IgD-negative memory B cell (primary cell): ENCODE measurements at regions not wholly inside any gene's neighbourhood (a gene's known extent, or its start where the extent isn't known, plus 50 kb on each side); places are given as distances from the start of the nearest gene placed in this dataset.

Experiments used
- H3K27ac Mint-ChIP-seq, 3 donors: one replicate each; pipeline ENCODE4 v1.8.0; 2020 to 2022; ENCODE audit warnings: mild to moderate bottlenecking in 3 of 3, mixed read lengths in 3 of 3, moderate library complexity in 1 of 3
- H3K27me3 Mint-ChIP-seq: one replicate; pipeline ENCODE4 v1.8.0; 2021; ENCODE audit warnings: mixed read lengths
- H3K36me3 Mint-ChIP-seq: one replicate; pipeline ENCODE4 v1.8.0; 2020; ENCODE audit warnings: mild to moderate bottlenecking, mixed read lengths
- H3K4me1 Mint-ChIP-seq, 3 donors: one replicate each; pipeline ENCODE4 v1.8.0; 2020 to 2022; ENCODE audit warnings: mixed read lengths in 3 of 3, mild to moderate bottlenecking in 1 of 3
- H3K4me3 Mint-ChIP-seq, 4 donors: one replicate each; pipeline ENCODE4 v1.8.0; 2020 to 2022; ENCODE audit warnings: mild to moderate bottlenecking in 4 of 4, mixed read lengths in 4 of 4, moderate library complexity in 3 of 4
- H3K9me3 Mint-ChIP-seq, 3 donors: one replicate each; pipeline ENCODE4 v1.8.0; 2020 to 2021; ENCODE audit warnings: mixed read lengths in 3 of 3, mild to moderate bottlenecking in 1 of 3

- no peak overlapping the region for H3K4me3 Mint-ChIP-seq
- no peaks in the 10 kb centered on the region for H3K4me1 Mint-ChIP-seq
- peaks cover 4% of the 10 kb centered on the region for H3K27me3 Mint-ChIP-seq
- H3K9me3 Mint-ChIP-seq = no peaks in the 10 kb centered on the region
- no peaks in the 10 kb centered on the region for H3K36me3 Mint-ChIP-seq
- H3K27ac Mint-ChIP-seq = no peak overlapping the region
Observed at GRCh38 chr1:218620956-218621355, 275.8 kb downstream of the TGFB2 start.

GRCh38 chr1:218624052-218624451, 278.9 kb downstream of the TGFB2 start:
- H3K9me3 Mint-ChIP-seq = peaks cover 6 to 8% (median 7%) of the 10 kb centered on the region in 3 donors
- no peak overlapping the region for H3K27ac Mint-ChIP-seq
- no peaks in the 10 kb centered on the region for H3K4me1 Mint-ChIP-seq
- H3K36me3 Mint-ChIP-seq = no peaks in the 10 kb centered on the region
- H3K4me3 Mint-ChIP-seq = no peak overlapping the region
- peaks cover 4% of the 10 kb centered on the region for H3K27me3 Mint-ChIP-seq

GRCh38 chr1:218625393-218625792, 280.3 kb downstream of the TGFB2 start:
- Mint-ChIP-seq H3K27ac (no peak overlapping the region), H3K4me1 (no peaks in the 10 kb centered on the region), H3K36me3 (no peaks in the 10 kb centered on the region), H3K27me3 (peaks cover 4% of the 10 kb centered on the region), H3K9me3 (peaks cover 7 to 11% (median 8%) of the 10 kb centered on the region in 3 donors), H3K4me3 (no peak overlapping the region)

GRCh38 chr1:218633238-218633988, 288.3 kb downstream of the TGFB2 start:
- Mint-ChIP-seq H3K27me3 (peaks cover 2% of the 10 kb centered on the region), H3K9me3 (peaks cover 5 to 29% (median 6%) of the 10 kb centered on the region in 3 donors), H3K36me3 (no peaks in the 10 kb centered on the region), H3K27ac (no peak overlapping the region), H3K4me1 (no peaks in the 10 kb centered on the region), H3K4me3 (no peak overlapping the region)

- Mint-ChIP-seq H3K4me3 (no peak overlapping the region), H3K36me3 (no peaks in the 10 kb centered on the region), H3K4me1 (no peaks in the 10 kb centered on the region), H3K27ac (no peak overlapping the region), H3K27me3 (peaks cover 2% of the 10 kb centered on the region), H3K9me3 (peaks cover 2 to 29% (median 5%) of the 10 kb centered on the region in 3 donors)
Observed at GRCh38 chr1:218634212-218634611, 289.1 kb downstream of the TGFB2 start.

- H3K27me3 Mint-ChIP-seq = peaks cover 2% of the 10 kb centered on the region
- peaks cover 0 to 2% (median 0%) of the 10 kb centered on the region in 3 donors for H3K4me1 Mint-ChIP-seq
- H3K27ac Mint-ChIP-seq = no peak overlapping the region
- H3K9me3 Mint-ChIP-seq = peaks cover 0 to 13% (median 5%) of the 10 kb centered on the region in 3 donors
- peaks cover 3% of the 10 kb centered on the region for H3K36me3 Mint-ChIP-seq
- no peak overlapping the region for H3K4me3 Mint-ChIP-seq
Observed at GRCh38 chr1:218636548-218636947, 291.4 kb downstream of the TGFB2 start.

GRCh38 chr1:218640173-218640572, 295.0 kb downstream of the TGFB2 start:
- peaks cover 0 to 2% (median 0%) of the 10 kb centered on the region in 3 donors for H3K9me3 Mint-ChIP-seq
- H3K27me3 Mint-ChIP-seq = peaks cover 2% of the 10 kb centered on the region
- no peak overlapping the region for H3K4me3 Mint-ChIP-seq
- no peak overlapping the region for H3K27ac Mint-ChIP-seq
- H3K36me3 Mint-ChIP-seq = peaks cover 3% of the 10 kb centered on the region
- H3K4me1 Mint-ChIP-seq = peaks cover 0 to 2% (median 0%) of the 10 kb centered on the region in 3 donors

GRCh38 chr1:218642033-218642948, 297.2 kb downstream of the TGFB2 start:
- Mint-ChIP-seq H3K27ac (no peak overlapping the region), H3K27me3 (no peaks in the 10 kb centered on the region), H3K9me3 (peaks cover 0 to 2% (median 0%) of the 10 kb centered on the region in 3 donors), H3K4me1 (peaks cover 0 to 2% (median 0%) of the 10 kb centered on the region in 3 donors), H3K36me3 (peaks cover 3% of the 10 kb centered on the region), H3K4me3 (no peak overlapping the region)

- Mint-ChIP-seq H3K9me3 (peaks cover 0 to 2% (median 0%) of the 10 kb centered on the region in 3 donors), H3K27ac (no peak overlapping the region), H3K4me1 (peaks cover 0 to 2% (median 0%) of the 10 kb centered on the region in 3 donors), H3K4me3 (no peak overlapping the region), H3K27me3 (no peaks in the 10 kb centered on the region), H3K36me3 (peaks cover 3% of the 10 kb centered on the region)
Observed at GRCh38 chr1:218643281-218643680, 298.1 kb downstream of the TGFB2 start.

- H3K4me3 Mint-ChIP-seq = no peak overlapping the region
- H3K4me1 Mint-ChIP-seq = peaks cover 0 to 2% (median 0%) of the 10 kb centered on the region in 3 donors
- H3K36me3 Mint-ChIP-seq = peaks cover 3% of the 10 kb centered on the region
- no peaks in the 10 kb centered on the region for H3K9me3 Mint-ChIP-seq
- H3K27me3 Mint-ChIP-seq = no peaks in the 10 kb centered on the region
- H3K27ac Mint-ChIP-seq = no peak overlapping the region
Observed at GRCh38 chr1:218643926-218644325, 298.8 kb downstream of the TGFB2 start.

- Mint-ChIP-seq H3K27ac (no peak overlapping the region), H3K4me3 (no peak overlapping the region), H3K36me3 (no peaks in the 10 kb centered on the region), H3K9me3 (peaks cover 0 to 2% (median 0%) of the 10 kb centered on the region in 3 donors), H3K4me1 (no peaks in the 10 kb centered on the region), H3K27me3 (no peaks in the 10 kb centered on the region)
Observed at GRCh38 chr1:218646288-218646687, 301.2 kb downstream of the TGFB2 start.

- Mint-ChIP-seq H3K4me3 (peak overlapping the region in 1 of 4 donors; percentile 19), H3K27ac (no peak overlapping the region), H3K4me1 (no peaks in the 10 kb centered on the region), H3K36me3 (no peaks in the 10 kb centered on the region), H3K9me3 (no peaks in the 10 kb centered on the region), H3K27me3 (peaks cover 10% of the 10 kb centered on the region)
Observed at GRCh38 chr1:218656301-218657037, 311.3 kb downstream of the TGFB2 start.

- Mint-ChIP-seq H3K9me3 (no peaks in the 10 kb centered on the region), H3K4me1 (no peaks in the 10 kb centered on the region), H3K4me3 (no peak overlapping the region), H3K27ac (no peak overlapping the region), H3K36me3 (no peaks in the 10 kb centered on the region), H3K27me3 (peaks cover 10% of the 10 kb centered on the region)
Observed at GRCh38 chr1:218658269-218658668, 313.1 kb downstream of the TGFB2 start.

- Mint-ChIP-seq H3K4me3 (no peak overlapping the region), H3K27me3 (peaks cover 7% of the 10 kb centered on the region), H3K4me1 (no peaks in the 10 kb centered on the region), H3K9me3 (no peaks in the 10 kb centered on the region), H3K27ac (no peak overlapping the region), H3K36me3 (no peaks in the 10 kb centered on the region)
Observed at GRCh38 chr1:218658899-218659298, 313.8 kb downstream of the TGFB2 start.
